Mesothelial cell of epicardium (in vitro differentiated cells): ENCODE measurements at regions not wholly inside any gene's neighbourhood (a gene's known extent, or its start where the extent isn't known, plus 50 kb on each side); places are given as distances from the start of the nearest gene placed in this dataset.

Experiments used
- DNase-seq, 2 experiments: peaks; one replicate each; pipeline ENCODE4 v3.0.0; 2021; ENCODE audit warnings: low spot score in 2 of 2; ENCODE audit not compliant: unreplicated experiment in 2 of 2
- H3K27ac Mint-ChIP-seq: 2 replicates; pipeline ENCODE4 v1.8.0; 2021; ENCODE audit warnings: mixed read lengths
- H3K27me3 Mint-ChIP-seq: 2 replicates; pipeline ENCODE4 v1.8.0; 2021; ENCODE audit warnings: low read depth, mixed read lengths
- H3K36me3 Mint-ChIP-seq: 2 replicates; pipeline ENCODE4 v1.8.0; 2021; ENCODE audit warnings: mixed read lengths
- H3K4me1 Mint-ChIP-seq: 2 replicates; pipeline ENCODE4 v1.8.0; 2021; ENCODE audit warnings: mixed read lengths
- H3K4me3 Mint-ChIP-seq: 2 replicates; pipeline ENCODE4 v1.8.0; 2021; ENCODE audit warnings: mild to moderate bottlenecking, moderate library complexity, mixed read lengths
- H3K9me3 Mint-ChIP-seq: 2 replicates; pipeline ENCODE4 v1.8.0; 2021; ENCODE audit warnings: mixed read lengths
- CTCF ChIP-seq: fragments of 200-600 bp; sonication (generic); IDR thresholded peaks from one replicate; pipeline ENCODE4 v1.5.0; 2021; ENCODE audit warnings: antibody characterized with exemption; ENCODE audit not compliant: unreplicated experiment

GRCh38 chr5:108557686-108558085 lies 175.8 kb upstream of the FBXL17 start:
- Mint-ChIP-seq H3K4me3 (no peak overlapping the region), H3K27ac (no peak overlapping the region), H3K36me3 (no peaks in the 10 kb centered on the region), H3K4me1 (peaks cover 12% of the 10 kb centered on the region), H3K27me3 (peaks cover 30% of the 10 kb centered on the region), H3K9me3 (no peaks in the 10 kb centered on the region)
- TF ChIP-seq CTCF = no peak
- no peak for DNase-seq

GRCh38 chr5:108556441-108557145 lies 174.7 kb upstream of the FBXL17 start:
- no peak for TF ChIP-seq CTCF
- Mint-ChIP-seq H3K27ac (no peak overlapping the region), H3K36me3 (no peaks in the 10 kb centered on the region), H3K4me3 (no peak overlapping the region), H3K4me1 (peaks cover 12% of the 10 kb centered on the region), H3K9me3 (no peaks in the 10 kb centered on the region), H3K27me3 (peaks cover 26% of the 10 kb centered on the region)
- DNase-seq = no peak

- H3K27me3 Mint-ChIP-seq = peaks cover 8% of the 10 kb centered on the region
- no peak for TF ChIP-seq CTCF
- DNase-seq = no peak
- no peaks in the 10 kb centered on the region for H3K9me3 Mint-ChIP-seq
- H3K4me3 Mint-ChIP-seq = no peak overlapping the region
- no peaks in the 10 kb centered on the region for H3K36me3 Mint-ChIP-seq
- H3K27ac Mint-ChIP-seq = no peak overlapping the region
- peaks cover 23% of the 10 kb centered on the region for H3K4me1 Mint-ChIP-seq
These were observed 167.0 kb upstream of the FBXL17 start for GRCh38 chr5:108548684-108549596.

- Mint-ChIP-seq H3K36me3 (no peaks in the 10 kb centered on the region), H3K27ac (no peak overlapping the region), H3K4me1 (peaks cover 28% of the 10 kb centered on the region), H3K9me3 (no peaks in the 10 kb centered on the region), H3K4me3 (no peak overlapping the region), H3K27me3 (peaks cover under 1% of the 10 kb centered on the region)
- no peak for DNase-seq
- no peak for TF ChIP-seq CTCF
These were observed 165.0 kb upstream of the FBXL17 start for GRCh38 chr5:108546939-108547338.

GRCh38 chr5:108545301-108545700 lies 163.4 kb upstream of the FBXL17 start:
- Mint-ChIP-seq H3K4me3 (no peak overlapping the region), H3K4me1 (peaks cover 28% of the 10 kb centered on the region), H3K9me3 (peaks cover 4% of the 10 kb centered on the region), H3K27me3 (no peaks in the 10 kb centered on the region), H3K27ac (no peak overlapping the region), H3K36me3 (no peaks in the 10 kb centered on the region)
- TF ChIP-seq CTCF = no peak
- DNase-seq = no peak
